ENCODE measurements at regions not wholly inside any gene's neighbourhood (a gene's known extent, or its start where the extent isn't known, plus 50 kb on each side); places are given as distances from the start of the nearest gene placed in this dataset.

DNA sequence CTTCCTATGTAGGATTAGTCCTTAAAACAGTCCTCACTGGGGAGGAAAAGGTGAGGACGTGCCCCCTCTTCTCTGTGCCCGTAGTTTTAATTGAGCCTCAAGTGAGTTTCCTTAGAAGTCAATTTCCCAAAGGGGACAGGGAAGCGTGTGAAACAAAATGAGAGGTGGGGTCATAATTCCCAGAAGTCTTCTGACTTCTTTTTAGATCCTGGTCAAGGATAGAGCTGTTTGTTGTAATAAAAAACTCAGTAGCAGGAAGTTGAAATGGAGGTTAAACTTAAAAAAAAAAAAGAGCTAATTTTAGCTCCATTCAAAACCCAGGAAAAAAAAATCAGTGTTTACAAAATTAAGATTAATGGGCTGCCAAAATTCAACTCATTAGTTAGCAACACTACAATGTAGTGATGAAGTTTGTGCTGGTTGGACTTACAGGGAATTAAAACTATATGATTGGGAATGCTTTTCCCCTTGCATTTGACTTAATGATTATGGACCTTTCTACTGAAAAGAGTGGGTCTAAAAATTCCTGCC lies 158.3 kb upstream of the MEF2C start:
- no peak for DNase-seq (ENCODE audit: low read depth in 1 of 2, low spot score in 1 of 2)
- no peak for TF ChIP-seq JUND (IDR thresholded peaks at IDR 0.05; ENCODE audit: low read depth)

DNA sequence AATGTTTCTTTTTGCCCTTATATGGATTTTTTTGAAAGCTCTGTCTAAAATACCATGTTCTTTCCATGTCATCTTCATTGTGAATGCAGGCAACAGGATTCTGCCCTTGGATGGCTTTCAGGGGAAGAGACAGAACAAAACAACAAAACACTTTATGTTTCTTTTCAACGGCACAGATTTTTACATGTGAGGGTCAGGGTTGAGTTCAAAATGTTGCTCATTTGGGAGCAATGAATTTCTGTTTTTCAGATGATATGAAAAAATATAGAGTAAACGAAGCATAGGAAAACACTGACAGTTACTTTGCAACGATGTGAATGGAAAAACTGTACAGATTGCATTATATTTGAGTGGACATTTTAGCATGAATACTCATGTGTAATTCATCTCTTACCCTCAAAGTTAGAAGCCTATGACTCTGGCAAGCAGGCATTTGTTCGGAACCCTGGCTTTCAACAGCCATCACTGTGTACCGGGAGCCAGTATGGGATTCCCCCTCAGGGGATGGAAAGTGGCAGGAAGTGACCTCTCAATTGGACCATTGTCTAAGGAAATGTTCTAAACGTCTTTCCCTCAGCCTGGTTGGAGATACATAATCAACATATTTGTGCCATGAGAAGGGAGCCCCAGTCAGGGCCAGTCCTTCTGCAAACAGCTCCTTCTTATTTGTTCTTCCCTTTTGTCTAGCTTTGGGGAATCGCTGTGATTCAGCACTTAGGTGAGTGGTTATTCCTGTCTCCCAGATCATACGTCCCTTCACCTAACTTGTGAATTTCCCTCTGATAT lies 153.9 kb upstream of the MEF2C start:
- in situ Hi-C loops (cut with HindIII; ENCODE audit: low pct_unique_long_range_greater_than_20kb, low sequenced_read_pairs) = no loop called here
- TF ChIP-seq JUND (IDR thresholded peaks at IDR 0.05; ENCODE audit: low read depth) = no peak
- DNase-seq (ENCODE audit: low read depth in 1 of 2, low spot score in 1 of 2) = peak in 1 of 2 experiments; percentile 54

More for the DNA sequence above, 158.3 kb upstream of the MEF2C start:
- in situ Hi-C loops (cut with HindIII; ENCODE audit: low pct_unique_long_range_greater_than_20kb, low sequenced_read_pairs) = no loop called here

GRCh38 chr5:89036166-89036565 lies 153.2 kb upstream of the MEF2C start:
- in situ Hi-C loops (cut with HindIII; ENCODE audit: low pct_unique_long_range_greater_than_20kb, low sequenced_read_pairs) = no loop called here
- no peak for DNase-seq (ENCODE audit: low read depth in 1 of 2, low spot score in 1 of 2)
- TF ChIP-seq JUND (IDR thresholded peaks at IDR 0.05; ENCODE audit: low read depth) = no peak

- TF ChIP-seq JUND (IDR thresholded peaks at IDR 0.05; ENCODE audit: low read depth) = no peak
- in situ Hi-C loops (cut with HindIII; ENCODE audit: low pct_unique_long_range_greater_than_20kb, low sequenced_read_pairs) = no loop called here
- DNase-seq (ENCODE audit: low read depth in 1 of 2, low spot score in 1 of 2) = no peak
These were observed 151.6 kb upstream of the MEF2C start for GRCh38 chr5:89034588-89034987.

- TF ChIP-seq JUND (IDR thresholded peaks at IDR 0.05; ENCODE audit: low read depth) = no peak
- in situ Hi-C loops (cut with HindIII; ENCODE audit: low pct_unique_long_range_greater_than_20kb, low sequenced_read_pairs) = no loop called here
- DNase-seq (ENCODE audit: low read depth in 1 of 2, low spot score in 1 of 2) = no peak
These were observed 147.8 kb upstream of the MEF2C start for GRCh38 chr5:89030798-89031197.

DNA sequence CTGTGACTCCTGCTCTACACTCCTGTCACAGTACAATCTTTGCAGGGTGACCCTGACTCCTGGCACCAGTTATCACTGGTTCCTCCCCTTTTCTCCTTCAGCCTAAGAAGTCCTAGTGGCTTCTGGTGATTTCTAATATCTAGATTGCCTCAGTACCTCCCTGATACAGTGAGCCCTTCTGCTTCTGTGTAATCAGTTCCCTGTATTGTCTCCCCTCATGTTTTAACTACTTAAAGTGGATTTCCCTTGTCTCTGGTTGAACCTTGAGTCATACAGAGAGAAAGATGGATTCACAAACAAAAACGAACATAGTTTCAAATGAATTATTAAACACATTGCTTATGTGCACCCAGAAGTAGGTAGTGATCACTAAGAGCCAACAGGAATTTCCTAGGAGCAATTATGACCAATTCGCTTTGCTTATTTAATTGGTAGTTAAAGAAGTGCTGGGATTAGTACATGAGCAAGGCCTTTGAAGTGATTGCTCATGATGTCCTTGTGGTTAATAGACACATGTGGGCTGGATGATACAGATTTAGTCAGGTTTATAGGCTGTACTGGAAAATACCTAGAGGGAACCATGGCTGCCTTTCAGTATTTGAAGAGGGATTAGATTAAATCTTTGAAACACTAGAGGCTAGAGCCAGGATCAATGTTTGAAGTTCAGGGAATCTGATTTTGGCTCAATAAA lies 145.8 kb upstream of the MEF2C start:
- peak; percentile 66; the same call in 1 of the 2 replicates for TF ChIP-seq JUND (IDR thresholded peaks at IDR 0.05; ENCODE audit: low read depth)
- in situ Hi-C loops (cut with HindIII; ENCODE audit: low pct_unique_long_range_greater_than_20kb, low sequenced_read_pairs) = no loop called here
- DNase-seq (ENCODE audit: low read depth in 1 of 2, low spot score in 1 of 2) = peak; percentile 5 to 67

- no peak for DNase-seq (ENCODE audit: low read depth in 1 of 2, low spot score in 1 of 2)
- no peak for TF ChIP-seq JUND (IDR thresholded peaks at IDR 0.05; ENCODE audit: low read depth)
- in situ Hi-C loops (cut with HindIII; ENCODE audit: low pct_unique_long_range_greater_than_20kb, low sequenced_read_pairs) = no loop called here
These were observed 141.1 kb upstream of the MEF2C start for GRCh38 chr5:89024045-89024444.

GRCh38 chr5:89020926-89021610 lies 138.1 kb upstream of the MEF2C start:
- in situ Hi-C loops (cut with HindIII; ENCODE audit: low pct_unique_long_range_greater_than_20kb, low sequenced_read_pairs) = no loop called here
- DNase-seq (ENCODE audit: low read depth in 1 of 2, low spot score in 1 of 2) = no peak
- TF ChIP-seq JUND (IDR thresholded peaks at IDR 0.05; ENCODE audit: low read depth) = no peak

DNA sequence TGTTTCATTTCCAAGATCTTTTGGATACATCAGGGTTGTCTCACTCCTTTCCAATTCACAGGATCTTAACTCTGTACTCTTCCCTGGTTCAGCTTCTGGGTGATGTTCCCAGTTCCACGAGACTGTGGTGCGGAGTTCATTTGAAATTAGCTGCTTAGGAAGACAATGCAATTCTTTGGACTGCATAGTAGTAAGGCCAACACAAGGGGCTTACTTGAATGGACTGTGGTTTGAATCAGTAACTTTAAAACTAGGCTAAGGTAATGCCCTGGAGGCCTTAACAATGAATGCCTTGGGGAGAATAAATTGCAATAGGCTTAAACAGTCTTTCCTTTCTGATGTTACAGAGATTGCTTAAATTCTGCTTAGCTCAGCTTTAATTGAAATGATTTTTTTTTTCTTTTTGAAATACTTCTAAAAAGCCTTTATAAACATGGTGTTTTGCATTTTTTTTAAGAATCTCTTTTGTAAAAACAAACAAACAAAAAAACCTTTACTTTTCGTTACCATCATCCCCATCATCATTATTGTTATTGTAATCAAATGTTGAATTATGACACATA lies 133.8 kb upstream of the MEF2C start:
- TF ChIP-seq JUND (IDR thresholded peaks at IDR 0.05; ENCODE audit: low read depth) = no peak
- in situ Hi-C loops (cut with HindIII; ENCODE audit: low pct_unique_long_range_greater_than_20kb, low sequenced_read_pairs) = no loop called here
- no peak for DNase-seq (ENCODE audit: low read depth in 1 of 2, low spot score in 1 of 2)

DNA sequence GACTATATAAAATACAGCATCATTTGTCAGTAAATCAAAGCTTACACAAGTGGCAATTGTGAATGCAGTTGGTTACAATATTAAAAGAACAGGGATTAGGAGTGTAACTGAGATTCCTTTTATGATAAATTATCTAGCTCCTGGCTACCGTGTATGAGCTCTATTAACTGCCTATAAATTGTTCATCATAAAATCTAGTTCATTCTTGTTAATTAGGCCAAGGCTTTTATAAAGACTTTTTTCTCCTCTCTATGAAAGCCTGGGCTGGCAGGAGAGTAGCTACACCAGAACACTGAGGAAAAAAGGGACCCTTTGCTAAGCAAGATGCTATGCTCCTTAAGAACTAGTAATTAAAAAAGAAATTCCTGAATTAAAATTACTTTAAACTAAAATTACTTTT lies 132.4 kb upstream of the MEF2C start:
- in situ Hi-C loops (cut with HindIII; ENCODE audit: low pct_unique_long_range_greater_than_20kb, low sequenced_read_pairs) = no loop called here
- TF ChIP-seq JUND (IDR thresholded peaks at IDR 0.05; ENCODE audit: low read depth) = no peak
- DNase-seq (ENCODE audit: low read depth in 1 of 2, low spot score in 1 of 2) = no peak

GRCh38 chr5:89011778-89012711 lies 129.1 kb upstream of the MEF2C start:
- no peak for DNase-seq (ENCODE audit: low read depth in 1 of 2, low spot score in 1 of 2)
- TF ChIP-seq JUND (IDR thresholded peaks at IDR 0.05; ENCODE audit: low read depth) = no peak
- in situ Hi-C loops (cut with HindIII; ENCODE audit: low pct_unique_long_range_greater_than_20kb, low sequenced_read_pairs) = no loop called here

Measured in T47D (cell line).